ENCODE measurements at regions not wholly inside any gene's neighbourhood (a gene's known extent, or its start where the extent isn't known, plus 50 kb on each side); places are given as distances from the start of the nearest gene placed in this dataset.

- Histone ChIP-seq H3K9me3 (ENCODE audit: control insufficient read depth, insufficient read depth, low read length) (no peaks in the 10 kb centered on the region), H3K4me1 (ENCODE audit: control insufficient read depth, low read length) (no peaks in the 10 kb centered on the region), H3F3A (ENCODE audit: control insufficient read depth, insufficient read depth) (no peaks in the 10 kb centered on the region), H3K27ac (ENCODE audit: low read depth, low read length) (no peak overlapping the region), H3K36me3 (ENCODE audit: control insufficient read depth, low read length) (no peaks in the 10 kb centered on the region), H4K20me1 (ENCODE audit: control insufficient read depth, insufficient read depth, low read depth, low read length) (no peaks in the 10 kb centered on the region), H3K9me2 (replicated peaks; ENCODE audit: control insufficient read depth, low read length) (no peaks in the 10 kb centered on the region), H3K79me2 (ENCODE audit: control insufficient read depth, low read length) (no peaks in the 10 kb centered on the region), H3K4me3 (ENCODE audit: low read length) (no peak overlapping the region), H3K4me2 (ENCODE audit: low read length) (no peak overlapping the region), H3K27me3 (ENCODE audit: control insufficient read depth, low read length) (no peaks in the 10 kb centered on the region)
- TF ChIP-seq CTCF (IDR thresholded peaks at IDR 0.05; ENCODE audit: low read depth, low read length, poor library complexity, severe bottlenecking): no peak
- TF ChIP-seq EZH2phosphoT487 (IDR thresholded peaks at IDR 0.05; ENCODE audit: borderline replicate concordance, low read length): no peak
These were observed 251.2 kb upstream of the PARD3B start for GRCh38 chr2:204293884-204294747.

GRCh38 chr2:204298404-204298803 is 246.9 kb upstream of the PARD3B start:
- Histone ChIP-seq H3K4me3 (ENCODE audit: low read length) (no peak overlapping the region), H3K4me2 (ENCODE audit: low read length) (no peak overlapping the region), H4K20me1 (ENCODE audit: control insufficient read depth, insufficient read depth, low read depth, low read length) (no peaks in the 10 kb centered on the region), H3K36me3 (ENCODE audit: control insufficient read depth, low read length) (no peaks in the 10 kb centered on the region), H3K27me3 (ENCODE audit: control insufficient read depth, low read length) (no peaks in the 10 kb centered on the region), H3K9me2 (replicated peaks; ENCODE audit: control insufficient read depth, low read length) (no peaks in the 10 kb centered on the region), H3K9me3 (ENCODE audit: control insufficient read depth, insufficient read depth, low read length) (no peaks in the 10 kb centered on the region), H3K4me1 (ENCODE audit: control insufficient read depth, low read length) (no peaks in the 10 kb centered on the region), H3K79me2 (ENCODE audit: control insufficient read depth, low read length) (no peaks in the 10 kb centered on the region), H3K27ac (ENCODE audit: low read depth, low read length) (no peak overlapping the region), H3F3A (ENCODE audit: control insufficient read depth, insufficient read depth) (no peaks in the 10 kb centered on the region)
- TF ChIP-seq EZH2phosphoT487 (IDR thresholded peaks at IDR 0.05; ENCODE audit: borderline replicate concordance, low read length): no peak

- no peaks in the 10 kb centered on the region for H3K9me2 ChIP-seq (replicated peaks; ENCODE audit: control insufficient read depth, low read length)
- no peaks in the 10 kb centered on the region for H3K27me3 ChIP-seq (ENCODE audit: control insufficient read depth, low read length)
- no peaks in the 10 kb centered on the region for H4K20me1 ChIP-seq (ENCODE audit: control insufficient read depth, insufficient read depth, low read depth, low read length)
- no peaks in the 10 kb centered on the region for H3K4me1 ChIP-seq (ENCODE audit: control insufficient read depth, low read length)
- no peak overlapping the region for H3K27ac ChIP-seq (ENCODE audit: low read depth, low read length)
- no peak overlapping the region for H3K4me3 ChIP-seq (ENCODE audit: low read length)
- TF ChIP-seq EZH2phosphoT487 (IDR thresholded peaks at IDR 0.05; ENCODE audit: borderline replicate concordance, low read length) (no peak), CTCF (IDR thresholded peaks at IDR 0.05; ENCODE audit: low read depth, low read length, poor library complexity, severe bottlenecking) (no peak)
- H3F3A ChIP-seq (ENCODE audit: control insufficient read depth, insufficient read depth): no peaks in the 10 kb centered on the region
- no peaks in the 10 kb centered on the region for H3K9me3 ChIP-seq (ENCODE audit: control insufficient read depth, insufficient read depth, low read length)
- H3K4me2 ChIP-seq (ENCODE audit: low read length): no peak overlapping the region
- no peaks in the 10 kb centered on the region for H3K79me2 ChIP-seq (ENCODE audit: control insufficient read depth, low read length)
- H3K36me3 ChIP-seq (ENCODE audit: control insufficient read depth, low read length): no peaks in the 10 kb centered on the region
These were observed 245.5 kb upstream of the PARD3B start for GRCh38 chr2:204299766-204300165.

- no peak overlapping the region for H3K4me3 ChIP-seq (ENCODE audit: low read length)
- H3K27me3 ChIP-seq (ENCODE audit: control insufficient read depth, low read length): no peaks in the 10 kb centered on the region
- no peaks in the 10 kb centered on the region for H3K9me2 ChIP-seq (replicated peaks; ENCODE audit: control insufficient read depth, low read length)
- no peaks in the 10 kb centered on the region for H3K79me2 ChIP-seq (ENCODE audit: control insufficient read depth, low read length)
- H3K4me2 ChIP-seq (ENCODE audit: low read length): no peak overlapping the region
- no peaks in the 10 kb centered on the region for H3K9me3 ChIP-seq (ENCODE audit: control insufficient read depth, insufficient read depth, low read length)
- H3K36me3 ChIP-seq (ENCODE audit: control insufficient read depth, low read length): no peaks in the 10 kb centered on the region
- TF ChIP-seq CTCF (IDR thresholded peaks at IDR 0.05; ENCODE audit: low read depth, low read length, poor library complexity, severe bottlenecking): no peak
- no peak for TF ChIP-seq EZH2phosphoT487 (IDR thresholded peaks at IDR 0.05; ENCODE audit: borderline replicate concordance, low read length)
- H4K20me1 ChIP-seq (ENCODE audit: control insufficient read depth, insufficient read depth, low read depth, low read length): no peaks in the 10 kb centered on the region
- no peaks in the 10 kb centered on the region for H3F3A ChIP-seq (ENCODE audit: control insufficient read depth, insufficient read depth)
- no peaks in the 10 kb centered on the region for H3K4me1 ChIP-seq (ENCODE audit: control insufficient read depth, low read length)
- no peak overlapping the region for H3K27ac ChIP-seq (ENCODE audit: low read depth, low read length)
These were observed 238.6 kb upstream of the PARD3B start for GRCh38 chr2:204306667-204307066.

Measured in DOHH2 (cell line).